ENCODE measurements at regions not wholly inside any gene's neighbourhood (a gene's known extent, or its start where the extent isn't known, plus 50 kb on each side); places are given as distances from the start of the nearest gene placed in this dataset.
"Not testable (repeated sequence)": the region's sequence is repeated elsewhere in the genome, so short reads cannot be mapped to it uniquely, and the experiment has no call there.

GRCh38 chr5:82537687-82538306, 259.6 kb upstream of the RPS23 start:
- Histone ChIP-seq H3K4me3 (ENCODE audit: low read length, poor library complexity, severe bottlenecking) (no peak overlapping the region), H3F3A (ENCODE audit: low read depth) (no peaks in the 10 kb centered on the region)

GRCh38 chr5:82534986-82535385, 256.8 kb upstream of the RPS23 start:
- Histone ChIP-seq H3K79me2 (ENCODE audit: insufficient read depth, low read length) (no peaks in the 10 kb centered on the region), H3K4me1 (ENCODE audit: insufficient read depth, low read length, poor library complexity, severe bottlenecking) (no peaks in the 10 kb centered on the region), H3K4me3 (ENCODE audit: low read length, poor library complexity, severe bottlenecking) (no peak overlapping the region), H3K4me2 (ENCODE audit: low read depth, low read length, poor library complexity, severe bottlenecking) (no peak overlapping the region), H3K9me3 (ENCODE audit: insufficient read depth, low read depth, low read length) (no peaks in the 10 kb centered on the region), H3K9me2 (replicated peaks; ENCODE audit: low read depth, low read length) (peaks cover under 1% of the 10 kb centered on the region; the same call in 1 of the 2 replicates), H3K27me3 (ENCODE audit: insufficient read depth, low read length, poor library complexity, severe bottlenecking) (no peaks in the 10 kb centered on the region), H3F3A (ENCODE audit: low read depth) (no peaks in the 10 kb centered on the region), H2AFZ (ENCODE audit: low read length) (no peak overlapping the region), H3K9ac (ENCODE audit: low read depth, low read length, poor library complexity, severe bottlenecking) (no peak overlapping the region), H3K36me3 (ENCODE audit: insufficient read depth, low read length) (no peaks in the 10 kb centered on the region), H4K20me1 (ENCODE audit: insufficient read depth, low read length, poor library complexity, severe bottlenecking) (no peaks in the 10 kb centered on the region)
- no peak for TF ChIP-seq EZH2phosphoT487 (IDR thresholded peaks at IDR 0.05; ENCODE audit: borderline replicate concordance)
- no peak for TF ChIP-seq CTCF (conservative IDR thresholded peaks at IDR 0.05; ENCODE audit: low read length)

More at GRCh38 chr5:82537687-82538306, 259.6 kb upstream of the RPS23 start:
- no peak overlapping the region; the same call in 1 of the 2 replicates for H2AFZ ChIP-seq (ENCODE audit: low read length)
- no peaks in the 10 kb centered on the region for H3K9me3 ChIP-seq (ENCODE audit: insufficient read depth, low read depth, low read length)
- no peak overlapping the region for H3K4me2 ChIP-seq (ENCODE audit: low read depth, low read length, poor library complexity, severe bottlenecking)
- no peaks in the 10 kb centered on the region for H3K79me2 ChIP-seq (ENCODE audit: insufficient read depth, low read length)
- no peak for TF ChIP-seq EZH2phosphoT487 (IDR thresholded peaks at IDR 0.05; ENCODE audit: borderline replicate concordance)
- no peak for TF ChIP-seq CTCF (conservative IDR thresholded peaks at IDR 0.05; ENCODE audit: low read length)
- no peaks in the 10 kb centered on the region for H3K4me1 ChIP-seq (ENCODE audit: insufficient read depth, low read length, poor library complexity, severe bottlenecking)
- H4K20me1 ChIP-seq (ENCODE audit: insufficient read depth, low read length, poor library complexity, severe bottlenecking): no peaks in the 10 kb centered on the region
- no peaks in the 10 kb centered on the region for H3K27me3 ChIP-seq (ENCODE audit: insufficient read depth, low read length, poor library complexity, severe bottlenecking)
- H3K36me3 ChIP-seq (ENCODE audit: insufficient read depth, low read length): no peaks in the 10 kb centered on the region
- H3K9ac ChIP-seq (ENCODE audit: low read depth, low read length, poor library complexity, severe bottlenecking): no peak overlapping the region
- peaks cover 3% of the 10 kb centered on the region; the same call in 1 of the 2 replicates for H3K9me2 ChIP-seq (replicated peaks; ENCODE audit: low read depth, low read length)

GRCh38 chr5:82532075-82532474, 253.9 kb upstream of the RPS23 start:
- H3K4me3 ChIP-seq (ENCODE audit: low read length, poor library complexity, severe bottlenecking); H3K27me3 ChIP-seq (ENCODE audit: insufficient read depth, low read length, poor library complexity, severe bottlenecking); H3K9ac ChIP-seq (ENCODE audit: low read depth, low read length, poor library complexity, severe bottlenecking); H4K20me1 ChIP-seq (ENCODE audit: insufficient read depth, low read length, poor library complexity, severe bottlenecking); H3K4me1 ChIP-seq (ENCODE audit: insufficient read depth, low read length, poor library complexity, severe bottlenecking); H3K9me2 ChIP-seq (replicated peaks; ENCODE audit: low read depth, low read length); H3K79me2 ChIP-seq (ENCODE audit: insufficient read depth, low read length); H3K36me3 ChIP-seq (ENCODE audit: insufficient read depth, low read length); H3K9me3 ChIP-seq (ENCODE audit: insufficient read depth, low read depth, low read length); H3K4me2 ChIP-seq (ENCODE audit: low read depth, low read length, poor library complexity, severe bottlenecking); H3F3A ChIP-seq (ENCODE audit: low read depth); H2AFZ ChIP-seq (ENCODE audit: low read length): not testable (repeated sequence)

- no peak for TF ChIP-seq EZH2phosphoT487 (IDR thresholded peaks at IDR 0.05; ENCODE audit: borderline replicate concordance)
- TF ChIP-seq CTCF (conservative IDR thresholded peaks at IDR 0.05; ENCODE audit: low read length): no peak
- no peak overlapping the region for H3K4me2 ChIP-seq (ENCODE audit: low read depth, low read length, poor library complexity, severe bottlenecking)
- no peaks in the 10 kb centered on the region for H4K20me1 ChIP-seq (ENCODE audit: insufficient read depth, low read length, poor library complexity, severe bottlenecking)
- H3K9ac ChIP-seq (ENCODE audit: low read depth, low read length, poor library complexity, severe bottlenecking): no peak overlapping the region
- no peak overlapping the region for H3K4me3 ChIP-seq (ENCODE audit: low read length, poor library complexity, severe bottlenecking)
- H3K36me3 ChIP-seq (ENCODE audit: insufficient read depth, low read length): no peaks in the 10 kb centered on the region
- H3K9me2 ChIP-seq (replicated peaks; ENCODE audit: low read depth, low read length): no peaks in the 10 kb centered on the region
- H3K9me3 ChIP-seq (ENCODE audit: insufficient read depth, low read depth, low read length): no peaks in the 10 kb centered on the region
- H3F3A ChIP-seq (ENCODE audit: low read depth): no peaks in the 10 kb centered on the region
- no peaks in the 10 kb centered on the region for H3K4me1 ChIP-seq (ENCODE audit: insufficient read depth, low read length, poor library complexity, severe bottlenecking)
- no peaks in the 10 kb centered on the region for H3K79me2 ChIP-seq (ENCODE audit: insufficient read depth, low read length)
- H2AFZ ChIP-seq (ENCODE audit: low read length): no peak overlapping the region
- no peaks in the 10 kb centered on the region for H3K27me3 ChIP-seq (ENCODE audit: insufficient read depth, low read length, poor library complexity, severe bottlenecking)
Observed at GRCh38 chr5:82526540-82526939, 248.4 kb upstream of the RPS23 start.

All from Loucy (cell line).